SJCRH30 (cell line): ENCODE measurements at regions not wholly inside any gene's neighbourhood (a gene's known extent, or its start where the extent isn't known, plus 50 kb on each side); places are given as distances from the start of the nearest gene placed in this dataset.

ENCODE experiments used
- DNase-seq, 2 experiments: peaks; one replicate each; pipeline ENCODE4 v3.0.0-alpha.2; 2015 to 2020
- H3K27ac ChIP-seq: fragments of 250-450 bp; sonication (Bioruptor Pico); 2 replicates; pipeline ENCODE4 v1.5.1; 2020; ENCODE audit warnings: mild to moderate bottlenecking, moderate library complexity
- H3K27me3 ChIP-seq: fragments of 250-450 bp; sonication (Bioruptor Pico); 2 replicates; pipeline ENCODE4 v1.5.1; 2020; ENCODE audit warnings: mild to moderate bottlenecking, moderate library complexity
- H3K36me3 ChIP-seq: fragments of 250-450 bp; sonication (Bioruptor Pico); 2 replicates; pipeline ENCODE4 v1.5.1; 2020; ENCODE audit warnings: mild to moderate bottlenecking, moderate library complexity
- H3K4me1 ChIP-seq: fragments of 250-450 bp; sonication (Bioruptor Pico); 2 replicates; pipeline ENCODE4 v1.5.1; 2020; ENCODE audit warnings: mild to moderate bottlenecking, moderate library complexity
- H3K4me3 ChIP-seq: fragments of 250-450 bp; sonication (Bioruptor Pico); 2 replicates; pipeline ENCODE4 v1.5.1; 2020; ENCODE audit warnings: mild to moderate bottlenecking, moderate library complexity
- H3K9me3 ChIP-seq: fragments of 250-450 bp; sonication (Bioruptor Pico); replicated peaks from 2 replicates; pipeline ENCODE4 v1.5.1; 2020; ENCODE audit warnings: mild to moderate bottlenecking, moderate library complexity

DNA sequence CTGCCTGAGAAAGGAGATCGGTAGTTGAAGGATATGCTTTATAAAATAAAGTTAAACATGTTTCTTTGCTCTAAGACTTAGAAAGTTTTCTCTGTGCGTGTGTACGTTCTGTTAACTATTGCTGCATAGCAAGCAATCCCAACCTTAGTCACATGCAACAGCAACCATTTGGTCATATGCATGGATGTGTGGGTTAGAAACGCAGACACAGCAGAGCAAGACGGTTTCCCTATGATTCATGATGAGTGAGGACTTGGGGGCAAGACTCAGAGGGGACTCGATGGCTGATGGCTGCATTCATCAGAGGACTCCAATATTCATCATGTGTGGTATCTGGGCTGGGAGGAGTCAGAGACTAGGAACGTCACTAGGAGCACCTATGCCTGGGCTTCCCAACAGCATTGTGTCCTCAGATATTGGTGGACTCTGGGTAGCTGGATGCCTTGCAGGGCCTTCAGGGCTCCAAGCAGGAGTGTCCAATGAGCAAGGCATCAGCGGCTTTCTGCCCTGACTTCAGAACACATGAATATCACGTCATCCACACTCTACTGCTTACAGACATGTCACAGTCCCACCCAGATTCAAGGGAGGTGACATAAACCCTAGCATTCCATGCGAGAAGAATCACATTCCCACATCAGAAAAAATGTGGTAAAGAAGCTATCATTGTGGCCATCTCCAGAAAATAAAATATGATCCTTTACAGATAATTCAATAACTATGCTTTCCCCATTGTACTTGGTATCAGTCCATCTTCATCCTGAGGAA lies 731.2 kb downstream of the TNS3 start:
- DNase-seq, result no peak
- Histone ChIP-seq H3K9me3 (no peaks in the 10 kb centered on the region), H3K27me3 (no peaks in the 10 kb centered on the region), H3K4me1 (no peaks in the 10 kb centered on the region), H3K4me3 (no peak overlapping the region), H3K36me3 (no peaks in the 10 kb centered on the region), H3K27ac (no peak overlapping the region)

DNA sequence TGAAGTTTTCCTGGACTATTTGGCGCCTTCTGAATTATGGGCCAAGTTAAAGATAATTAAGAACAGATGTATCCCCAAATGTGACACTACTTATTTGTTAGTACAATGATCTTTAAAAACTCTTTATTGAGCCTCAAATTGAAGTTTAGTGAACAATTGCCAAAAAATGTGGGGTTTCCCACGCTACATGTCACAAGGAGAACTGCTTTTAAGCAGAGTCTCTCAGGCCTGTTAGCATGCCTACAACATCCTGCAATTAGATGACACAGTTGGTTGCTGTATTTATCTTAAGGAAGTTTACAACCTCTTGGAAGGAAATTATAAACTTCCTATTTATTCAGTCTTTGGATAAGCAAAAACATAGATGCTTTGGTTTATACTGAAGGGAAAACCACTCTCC lies 733.0 kb downstream of the TNS3 start:
- H3K27me3 ChIP-seq, result no peaks in the 10 kb centered on the region
- no peak overlapping the region for H3K27ac ChIP-seq
- DNase-seq, result no peak
- H3K9me3 ChIP-seq, result no peaks in the 10 kb centered on the region
- no peak overlapping the region for H3K4me3 ChIP-seq
- H3K4me1 ChIP-seq, result no peaks in the 10 kb centered on the region
- H3K36me3 ChIP-seq, result no peaks in the 10 kb centered on the region

GRCh38 chr7:46848311-46848710 lies 733.6 kb downstream of the TNS3 start:
- no peaks in the 10 kb centered on the region for H3K36me3 ChIP-seq
- H3K4me3 ChIP-seq, result no peak overlapping the region
- H3K4me1 ChIP-seq, result no peaks in the 10 kb centered on the region
- H3K27me3 ChIP-seq, result no peaks in the 10 kb centered on the region
- H3K9me3 ChIP-seq, result no peaks in the 10 kb centered on the region
- H3K27ac ChIP-seq, result no peak overlapping the region
- DNase-seq, result no peak

- Histone ChIP-seq H3K36me3 (no peaks in the 10 kb centered on the region), H3K9me3 (no peaks in the 10 kb centered on the region), H3K27me3 (no peaks in the 10 kb centered on the region), H3K27ac (no peak overlapping the region), H3K4me3 (no peak overlapping the region), H3K4me1 (no peaks in the 10 kb centered on the region)
- no peak for DNase-seq
These were observed 734.8 kb downstream of the TNS3 start for GRCh38 chr7:46847126-46847525.

- Histone ChIP-seq H3K36me3 (no peaks in the 10 kb centered on the region), H3K27ac (no peak overlapping the region), H3K4me3 (no peak overlapping the region), H3K4me1 (no peaks in the 10 kb centered on the region), H3K9me3 (no peaks in the 10 kb centered on the region), H3K27me3 (no peaks in the 10 kb centered on the region)
- no peak for DNase-seq
These were observed 737.4 kb downstream of the TNS3 start for GRCh38 chr7:46844486-46844885.

DNA sequence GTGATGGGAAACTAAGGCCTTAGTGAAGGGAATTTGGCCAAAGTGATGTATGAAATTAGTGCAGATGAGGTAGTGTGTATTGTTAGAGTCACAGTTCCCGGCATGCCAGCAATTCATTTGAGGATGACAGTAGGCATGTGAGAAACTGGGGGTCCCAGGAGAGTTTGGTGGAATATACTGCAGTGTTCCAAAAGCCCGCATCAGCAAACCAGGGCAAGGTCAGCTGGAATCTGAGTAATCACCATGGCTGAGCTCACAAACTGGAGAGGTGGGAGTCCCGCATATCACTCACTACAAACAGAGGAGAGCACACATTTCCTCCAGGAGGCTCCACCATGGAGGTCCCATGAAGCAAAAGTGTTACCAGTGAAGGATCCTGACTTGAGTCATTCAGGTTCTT lies 740.7 kb downstream of the TNS3 start:
- no peaks in the 10 kb centered on the region for H3K27me3 ChIP-seq
- H3K27ac ChIP-seq, result no peak overlapping the region
- no peaks in the 10 kb centered on the region for H3K36me3 ChIP-seq
- H3K4me1 ChIP-seq, result no peaks in the 10 kb centered on the region
- H3K4me3 ChIP-seq, result no peak overlapping the region
- no peak for DNase-seq
- H3K9me3 ChIP-seq, result 0 out of 2 replicates have a peak, but pooled peaks cover 2% of the 10 kb centered on the region

GRCh38 chr7:46839651-46840050 lies 742.3 kb downstream of the TNS3 start:
- Histone ChIP-seq H3K9me3 (0 out of 2 replicates have a peak, but pooled peaks cover 2% of the 10 kb centered on the region), H3K27ac (no peak overlapping the region), H3K36me3 (no peaks in the 10 kb centered on the region), H3K27me3 (no peaks in the 10 kb centered on the region), H3K4me3 (no peak overlapping the region), H3K4me1 (no peaks in the 10 kb centered on the region)
- DNase-seq, result no peak

GRCh38 chr7:46838463-46838862 lies 743.4 kb downstream of the TNS3 start:
- no peak overlapping the region for H3K4me3 ChIP-seq
- DNase-seq, result no peak
- H3K9me3 ChIP-seq, result 0 out of 2 replicates have a peak, but pooled peaks cover 2% of the 10 kb centered on the region
- no peaks in the 10 kb centered on the region for H3K36me3 ChIP-seq
- H3K27ac ChIP-seq, result no peak overlapping the region
- no peaks in the 10 kb centered on the region for H3K4me1 ChIP-seq
- H3K27me3 ChIP-seq, result no peaks in the 10 kb centered on the region

DNA sequence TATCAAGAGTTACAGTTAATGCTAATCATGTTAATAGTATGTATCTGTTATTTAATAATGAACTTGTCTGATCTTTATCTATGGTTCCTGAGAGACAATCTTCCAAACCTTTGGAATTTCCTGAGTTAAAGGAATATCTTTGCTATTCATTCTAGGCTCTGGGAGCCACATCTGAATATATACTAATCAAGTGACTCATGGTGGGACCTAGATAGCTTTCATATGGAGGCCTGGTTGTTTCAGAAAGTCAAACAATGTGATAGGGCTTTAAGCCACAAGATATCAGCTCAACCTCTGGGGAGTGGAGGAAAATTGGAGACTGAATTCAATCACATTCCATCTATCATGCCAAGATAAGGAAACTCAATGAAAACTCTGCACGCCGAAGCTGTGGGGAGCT lies 746.4 kb downstream of the TNS3 start:
- H3K9me3 ChIP-seq, result 0 out of 2 replicates have a peak, but pooled peaks cover 2% of the 10 kb centered on the region
- DNase-seq, result no peak
- H3K27me3 ChIP-seq, result no peaks in the 10 kb centered on the region
- H3K36me3 ChIP-seq, result no peaks in the 10 kb centered on the region
- no peak overlapping the region for H3K27ac ChIP-seq
- H3K4me1 ChIP-seq, result no peaks in the 10 kb centered on the region
- no peak overlapping the region for H3K4me3 ChIP-seq

DNA sequence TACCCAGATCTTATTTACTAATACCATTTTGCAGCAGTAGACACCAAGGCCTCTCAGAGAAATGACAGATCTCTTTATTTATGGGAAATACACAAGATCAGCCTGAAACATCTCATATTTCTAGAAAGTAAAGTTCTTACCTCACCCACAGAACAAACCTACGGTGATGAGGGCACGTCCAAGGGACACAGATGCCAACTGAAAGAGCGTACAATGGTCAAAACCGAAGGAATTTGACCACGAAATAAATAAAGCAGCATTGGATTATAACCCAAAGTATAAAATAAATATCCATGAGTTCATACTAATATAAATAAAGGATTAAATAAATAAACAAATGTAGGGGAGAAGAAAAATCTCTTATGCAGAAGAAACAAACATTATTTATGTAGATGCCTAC lies 747.0 kb downstream of the TNS3 start:
- no peak for DNase-seq
- Histone ChIP-seq H3K27me3 (no peaks in the 10 kb centered on the region), H3K4me3 (no peak overlapping the region), H3K27ac (no peak overlapping the region), H3K9me3 (0 out of 2 replicates have a peak, but pooled peaks cover 2% of the 10 kb centered on the region), H3K4me1 (no peaks in the 10 kb centered on the region), H3K36me3 (no peaks in the 10 kb centered on the region)

DNA sequence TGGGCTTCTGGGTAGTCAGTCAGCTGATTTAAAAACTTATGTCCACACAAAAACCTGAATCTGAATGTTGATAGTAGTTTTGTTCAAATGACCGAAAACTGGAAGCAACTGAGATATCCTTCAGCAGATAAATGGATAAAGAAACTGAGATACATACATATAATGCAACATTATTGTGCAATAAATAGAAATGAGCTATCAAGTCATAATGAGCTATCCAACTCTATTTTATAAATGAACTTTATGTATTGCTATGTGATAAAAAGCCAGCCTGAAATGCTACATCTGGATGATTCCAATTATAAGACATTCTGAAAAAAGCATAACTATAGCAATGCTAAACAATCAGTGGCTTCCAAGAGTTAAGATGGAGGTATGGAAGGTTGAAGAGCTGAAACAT lies 748.7 kb downstream of the TNS3 start:
- no peaks in the 10 kb centered on the region for H3K9me3 ChIP-seq
- H3K4me3 ChIP-seq, result no peak overlapping the region
- no peak for DNase-seq
- H3K36me3 ChIP-seq, result no peaks in the 10 kb centered on the region
- no peaks in the 10 kb centered on the region for H3K4me1 ChIP-seq
- no peaks in the 10 kb centered on the region for H3K27me3 ChIP-seq
- H3K27ac ChIP-seq, result no peak overlapping the region

- H3K4me1 ChIP-seq, result no peaks in the 10 kb centered on the region
- H3K27ac ChIP-seq, result no peak overlapping the region
- H3K36me3 ChIP-seq, result no peaks in the 10 kb centered on the region
- H3K9me3 ChIP-seq, result no peaks in the 10 kb centered on the region
- H3K27me3 ChIP-seq, result no peaks in the 10 kb centered on the region
- no peak for DNase-seq
- H3K4me3 ChIP-seq, result no peak overlapping the region
These were observed 749.8 kb downstream of the TNS3 start for GRCh38 chr7:46832136-46832535.

DNA sequence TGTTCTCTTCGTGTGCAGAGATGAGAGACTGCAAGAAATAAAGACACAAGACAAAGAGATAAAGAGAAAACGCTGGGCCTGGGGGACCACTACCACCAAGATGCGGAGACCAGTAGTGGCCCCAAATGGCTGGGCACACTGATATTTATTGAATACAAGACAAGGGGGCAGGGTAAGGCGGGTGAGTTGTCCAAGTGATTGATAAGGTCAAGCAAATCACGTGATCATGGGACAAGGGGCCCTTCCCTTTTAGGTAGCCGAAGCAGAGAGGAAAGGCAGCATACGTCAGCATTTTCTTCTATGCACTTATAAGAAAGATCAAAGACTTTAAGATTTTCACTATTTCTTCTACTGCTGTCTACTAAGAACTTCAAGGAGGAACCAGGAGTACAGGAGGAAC lies 762.1 kb downstream of the TNS3 start:
- no peaks in the 10 kb centered on the region for H3K36me3 ChIP-seq
- H3K27me3 ChIP-seq, result no peaks in the 10 kb centered on the region
- peaks cover 4% of the 10 kb centered on the region; the same call in 1 of the 2 replicates for H3K9me3 ChIP-seq
- no peak for DNase-seq
- no peak overlapping the region for H3K4me3 ChIP-seq
- H3K4me1 ChIP-seq, result no peaks in the 10 kb centered on the region
- no peak overlapping the region for H3K27ac ChIP-seq

- H3K27me3 ChIP-seq, result no peaks in the 10 kb centered on the region
- no peak overlapping the region for H3K27ac ChIP-seq
- H3K36me3 ChIP-seq, result no peaks in the 10 kb centered on the region
- peaks cover 4% of the 10 kb centered on the region; the same call in 1 of the 2 replicates for H3K9me3 ChIP-seq
- no peak overlapping the region for H3K4me3 ChIP-seq
- H3K4me1 ChIP-seq, result peaks cover 19% of the 10 kb centered on the region
- no peak for DNase-seq
These were observed 767.2 kb downstream of the TNS3 start for GRCh38 chr7:46814516-46815250.

GRCh38 chr7:46812101-46812675 lies 769.7 kb downstream of the TNS3 start:
- H3K36me3 ChIP-seq, result no peaks in the 10 kb centered on the region
- peaks cover 4% of the 10 kb centered on the region; the same call in 1 of the 2 replicates for H3K9me3 ChIP-seq
- H3K27me3 ChIP-seq, result no peaks in the 10 kb centered on the region
- peaks cover 19% of the 10 kb centered on the region for H3K4me1 ChIP-seq
- H3K27ac ChIP-seq, result peak overlapping the region; percentile 83
- H3K4me3 ChIP-seq, result peak overlapping the region; percentile 4; the same call in 1 of the 2 replicates
- peak; percentile 42 to 68 for DNase-seq
